Common myeloid progenitor, CD34-positive (primary cell): ENCODE measurements at regions not wholly inside any gene's neighbourhood (a gene's known extent, or its start where the extent isn't known, plus 50 kb on each side); places are given as distances from the start of the nearest gene placed in this dataset.

ENCODE experiments used
- CTCF ChIA-PET: fragments of 350-600 bp; sonication (Branson Sonifier 250); formaldehyde crosslinking; loops from one replicate; lab custom pipeline; 2021; ENCODE audit warnings: antibody characterized with exemption; lab: Charles Lee
- POLR2A ChIA-PET: fragments of 350-600 bp; sonication (Branson Sonifier 250); formaldehyde crosslinking; loops from one replicate; lab custom pipeline; 2021; ENCODE audit warnings: antibody characterized with exemption; lab: Charles Lee
- DNase-seq, 3 donors: peaks; one replicate each; pipeline versions ENCODE4 v3.0.0 to v3.0.0-alpha.2; 2013
- H3K27ac ChIP-seq, 2 experiments: 1 replicate in 1 of 2; 2 replicates in 1 of 2; pipeline ENCODE4 v1.7.0; 2013; ENCODE audit warnings: inconsistent platforms in 2 of 2, low read length in 2 of 2, mild to moderate bottlenecking in 2 of 2, low read depth in 1 of 2, moderate library complexity in 1 of 2; ENCODE audit not compliant: severe bottlenecking in 2 of 2, insufficient read depth in 1 of 2, poor library complexity in 1 of 2
- H3K27me3 ChIP-seq, 5 experiments: replicated peaks in 2 of 5; 1 replicate in 3 of 5; 2 replicates in 2 of 5; pipeline versions ENCODE4 v1.6.1 to v1.7.0; 2013; ENCODE audit warnings: low read length in 4 of 5, mild to moderate bottlenecking in 2 of 5, moderate library complexity in 2 of 5, inconsistent platforms in 1 of 5; ENCODE audit not compliant: insufficient read depth in 5 of 5, control insufficient read depth in 4 of 5
- H3K36me3 ChIP-seq, 4 experiments: 1 replicate in 2 of 4; 2 replicates in 2 of 4; pipeline versions ENCODE4 v1.6.1 to v1.7.0; 2013; ENCODE audit warnings: low read length in 3 of 4, control low read depth in 1 of 4, mild to moderate bottlenecking in 1 of 4; ENCODE audit not compliant: control insufficient read depth in 4 of 4, insufficient read depth in 4 of 4
- H3K4me1 ChIP-seq, 4 experiments: 1 replicate in 3 of 4; 2 replicates in 1 of 4; pipeline versions ENCODE4 v1.6.1 to v1.7.1; 2013; ENCODE audit warnings: low read length in 3 of 4, mild to moderate bottlenecking in 3 of 4, control low read depth in 1 of 4, inconsistent platforms in 1 of 4, moderate library complexity in 1 of 4; ENCODE audit not compliant: control insufficient read depth in 4 of 4, insufficient read depth in 4 of 4; ENCODE audit errors: control extremely low read depth in 1 of 4
- H3K4me3 ChIP-seq, 7 experiments: 1 replicate in 4 of 7; 2 replicates in 3 of 7; pipeline versions ENCODE4 v1.5.1 to v1.7.0; 2013; ENCODE audit warnings: mild to moderate bottlenecking in 7 of 7, low read length in 6 of 7, moderate library complexity in 6 of 7, inconsistent platforms in 2 of 7, low read depth in 2 of 7, control low read depth in 1 of 7; ENCODE audit not compliant: insufficient read depth in 4 of 7, control insufficient read depth in 1 of 7; ENCODE audit errors: extremely low read depth in 1 of 7
- H3K9me3 ChIP-seq, 5 experiments: 1 replicate in 4 of 5; 2 replicates in 1 of 5; pipeline versions ENCODE4 v1.6.1 to v1.7.1; 2013; ENCODE audit warnings: low read length in 4 of 5, mild to moderate bottlenecking in 2 of 5, inconsistent platforms in 1 of 5, low read depth in 1 of 5, moderate library complexity in 1 of 5; ENCODE audit not compliant: control insufficient read depth in 4 of 5, insufficient read depth in 2 of 5; ENCODE audit errors: control extremely low read depth in 1 of 5
- WGBS: methylation state at CpG from one replicate; pipeline ENCODE4 v1.1.5; 2013; ENCODE audit not compliant: insufficient coverage; 5-methylcytosine and 5-hydroxymethylcytosine counted together

- POLR2A ChIA-PET: no interaction called here
- DNase-seq: peak; percentile 5 to 69 (median 20)
Observed at GRCh38 chr3:117011687-117012250, 302.2 kb downstream of the TUSC7 start.

GRCh38 chr3:117016378-117016777 is 306.8 kb downstream of the TUSC7 start:
- Histone ChIP-seq H3K9me3 (no peaks in the 10 kb centered on the region), H3K4me1 (peaks cover 0 to 15% (median 6%) of the 10 kb centered on the region in 4 experiments), H3K36me3 (no peaks in the 10 kb centered on the region), H3K27ac (no peak overlapping the region), H3K4me3 (no peak overlapping the region), H3K27me3 (peaks cover 0 to 14% (median 6%) of the 10 kb centered on the region in 5 experiments)
- CTCF ChIA-PET: interaction anchor here (1.1 kb wide), 1 partner anchor 428 kb away, joined by 4 read pairs; no protein-coding TSS in a partner anchor
- no peak for DNase-seq
- 94% methylated on average over 2 of the region's 2 CpGs for WGBS
- POLR2A ChIA-PET: no interaction called here

More at GRCh38 chr3:117011687-117012250, 302.2 kb downstream of the TUSC7 start:
- CTCF ChIA-PET: interaction anchor here (0.9 to 1.2 kb wide), 3 partner anchors 9 to 426 kb away, joined by 3 to 4 read pairs (median 3); no protein-coding TSS in a partner anchor
- H3K27ac ChIP-seq: no peak overlapping the region
- H3K9me3 ChIP-seq: no peaks in the 10 kb centered on the region
- peaks cover 0 to 15% (median 3%) of the 10 kb centered on the region in 5 experiments for H3K27me3 ChIP-seq
- no peaks in the 10 kb centered on the region for H3K36me3 ChIP-seq
- H3K4me3 ChIP-seq: peak overlapping the region in 2 of 7 experiments; percentile 1 to 27
- 0% methylated on average over 7 of the region's 7 CpGs for WGBS
- peaks cover 0 to 4% (median 2%) of the 10 kb centered on the region in 4 experiments for H3K4me1 ChIP-seq

GRCh38 chr3:117017135-117017894 is 307.7 kb downstream of the TUSC7 start:
- Histone ChIP-seq H3K27me3 (peaks cover 0 to 14% (median 6%) of the 10 kb centered on the region in 5 experiments), H3K4me3 (no peak overlapping the region), H3K9me3 (no peaks in the 10 kb centered on the region), H3K27ac (no peak overlapping the region), H3K36me3 (no peaks in the 10 kb centered on the region), H3K4me1 (peaks cover 0 to 11% (median 4%) of the 10 kb centered on the region in 4 experiments)
- no peak for DNase-seq
- 73% methylated on average over 3 of the region's 7 CpGs for WGBS
- POLR2A ChIA-PET: no interaction called here
- CTCF ChIA-PET: interaction anchor here (1.1 to 2.5 kb wide), 3 partner anchors 422 to 508 kb away, joined by 4 to 13 read pairs (median 7); no protein-coding TSS in a partner anchor

- DNase-seq: no peak
- POLR2A ChIA-PET: no interaction called here
- no peaks in the 10 kb centered on the region for H3K36me3 ChIP-seq
- 75% methylated on average over 1 of the region's 5 CpGs for WGBS
- CTCF ChIA-PET: interaction anchor here (0.9 to 2.5 kb wide), 11 partner anchors 9 to 702 kb away, joined by 3 to 13 read pairs (median 4); no protein-coding TSS in a partner anchor
- no peaks in the 10 kb centered on the region for H3K9me3 ChIP-seq
- H3K4me3 ChIP-seq: no peak overlapping the region
- no peak overlapping the region for H3K27ac ChIP-seq
- H3K27me3 ChIP-seq: peaks cover 0 to 14% (median 6%) of the 10 kb centered on the region in 5 experiments
- peaks cover 0 to 11% (median 4%) of the 10 kb centered on the region in 4 experiments for H3K4me1 ChIP-seq
Observed at GRCh38 chr3:117018655-117019054, 309.1 kb downstream of the TUSC7 start.

GRCh38 chr3:117019082-117019713 is 309.6 kb downstream of the TUSC7 start:
- 0% methylated on average over 4 of the region's 7 CpGs for WGBS
- Histone ChIP-seq H3K36me3 (no peaks in the 10 kb centered on the region), H3K4me1 (peaks cover 0 to 11% (median 4%) of the 10 kb centered on the region in 4 experiments), H3K9me3 (no peaks in the 10 kb centered on the region), H3K4me3 (peak overlapping the region in 2 of 7 experiments; percentile 41 to 45), H3K27me3 (peaks cover 0 to 13% (median 6%) of the 10 kb centered on the region in 5 experiments), H3K27ac (no peak overlapping the region)
- POLR2A ChIA-PET: no interaction called here
- DNase-seq: peak; percentile 77 to 90 (median 90)
- CTCF ChIA-PET: interaction anchor here (0.9 to 2.5 kb wide), 11 partner anchors 9 to 702 kb away, joined by 3 to 13 read pairs (median 4); no protein-coding TSS in a partner anchor

GRCh38 chr3:117026401-117026800 is 316.8 kb downstream of the TUSC7 start:
- 97% methylated on average over 22 of the region's 22 CpGs for WGBS
- Histone ChIP-seq H3K36me3 (no peaks in the 10 kb centered on the region), H3K4me1 (no peaks in the 10 kb centered on the region), H3K27me3 (no peaks in the 10 kb centered on the region), H3K27ac (no peak overlapping the region), H3K9me3 (no peaks in the 10 kb centered on the region), H3K4me3 (no peak overlapping the region)
- no peak for DNase-seq
- ChIA-PET POLR2A (no interaction called here), CTCF (interaction anchor here (1.2 kb wide), 1 partner anchor 11 kb away, joined by 3 read pairs; no protein-coding TSS in a partner anchor)
